ENCODE measurements at regions not wholly inside any gene's neighbourhood (a gene's known extent, or its start where the extent isn't known, plus 50 kb on each side); places are given as distances from the start of the nearest gene placed in this dataset.

DNA sequence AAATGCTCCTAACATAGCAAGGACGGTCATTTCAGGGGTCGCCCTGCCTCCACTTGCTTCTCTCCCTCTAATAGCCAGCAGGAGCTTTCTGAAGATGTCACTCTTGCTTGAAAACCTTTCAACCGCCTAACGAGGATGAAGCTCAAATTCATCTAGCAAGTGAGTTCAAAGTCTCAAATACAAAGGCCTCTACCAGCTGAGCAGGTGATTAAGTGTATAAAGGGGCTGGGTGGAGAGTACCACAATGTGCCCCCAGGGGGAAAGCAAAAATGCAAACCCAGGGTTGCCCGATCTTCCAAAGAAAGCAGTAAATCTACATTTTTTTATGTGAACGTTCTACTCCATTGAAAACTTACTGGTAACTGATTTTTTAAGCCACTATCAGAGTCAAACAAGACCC, 50.4 kb upstream of the GRIP2 start:
- DNase-seq (ENCODE audit: low spot score), result no peak

DNA sequence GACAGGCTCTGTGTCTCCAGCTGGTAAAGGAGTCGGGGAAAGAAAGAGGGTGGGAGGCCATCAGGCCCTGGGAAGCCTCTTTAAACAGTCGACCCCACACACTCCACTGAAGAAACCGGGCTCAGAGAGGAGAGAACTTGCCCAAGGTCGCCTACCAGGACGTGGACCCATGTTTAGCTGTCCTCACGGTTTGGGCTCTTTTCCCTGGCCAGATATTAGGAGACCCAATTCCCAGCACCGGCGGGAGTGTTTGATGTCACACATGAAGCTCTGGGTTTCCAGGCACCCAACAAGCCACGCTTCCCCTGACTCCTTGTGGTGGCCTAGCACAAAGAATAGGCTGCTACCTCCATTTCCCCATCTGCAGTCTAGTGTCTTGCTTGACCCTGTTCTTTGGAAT, 52.2 kb upstream of the GRIP2 start:
- no peak for DNase-seq (ENCODE audit: low spot score)

DNA sequence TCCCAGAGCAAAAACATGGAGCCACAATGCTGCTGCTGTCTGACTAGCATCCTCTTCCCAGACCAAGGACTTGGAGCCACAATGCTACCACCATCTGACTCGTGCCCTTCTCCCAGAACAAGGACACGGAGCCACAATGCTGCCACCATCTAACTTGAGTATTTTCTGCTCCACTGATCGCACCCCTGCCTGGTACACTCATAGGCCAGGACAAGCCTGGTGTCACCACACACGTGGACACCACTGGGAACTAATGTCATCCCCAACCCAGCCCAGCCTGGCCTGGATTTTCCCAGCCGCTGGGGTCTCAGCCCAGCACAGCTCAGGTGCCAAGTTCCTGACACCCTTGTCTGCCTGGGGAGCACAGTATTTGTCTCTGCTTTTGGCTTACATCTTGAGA, 52.7 kb upstream of the GRIP2 start:
- no peak for DNase-seq (ENCODE audit: low spot score)

DNA sequence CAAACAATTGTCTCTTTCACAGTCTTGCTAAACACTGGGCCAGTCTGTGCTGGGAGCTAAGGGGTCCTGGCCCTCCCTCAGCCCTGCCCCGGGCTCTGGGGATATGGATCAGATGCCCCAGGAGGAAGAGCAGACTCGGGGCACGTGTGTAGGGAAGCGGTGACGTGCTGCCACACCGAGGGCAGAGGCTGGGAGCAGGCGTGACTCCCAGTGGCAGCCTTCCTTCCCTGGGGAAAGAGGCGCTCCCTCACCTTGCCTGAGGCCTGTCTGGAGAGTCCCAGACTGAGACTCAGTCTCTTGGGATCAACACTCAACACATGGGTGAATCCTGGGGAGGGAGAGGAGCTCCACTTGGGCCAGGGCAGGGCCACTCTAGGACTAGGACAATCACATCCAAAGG, 54.1 kb upstream of the GRIP2 start:
- DNase-seq (ENCODE audit: low spot score), result no peak

DNA sequence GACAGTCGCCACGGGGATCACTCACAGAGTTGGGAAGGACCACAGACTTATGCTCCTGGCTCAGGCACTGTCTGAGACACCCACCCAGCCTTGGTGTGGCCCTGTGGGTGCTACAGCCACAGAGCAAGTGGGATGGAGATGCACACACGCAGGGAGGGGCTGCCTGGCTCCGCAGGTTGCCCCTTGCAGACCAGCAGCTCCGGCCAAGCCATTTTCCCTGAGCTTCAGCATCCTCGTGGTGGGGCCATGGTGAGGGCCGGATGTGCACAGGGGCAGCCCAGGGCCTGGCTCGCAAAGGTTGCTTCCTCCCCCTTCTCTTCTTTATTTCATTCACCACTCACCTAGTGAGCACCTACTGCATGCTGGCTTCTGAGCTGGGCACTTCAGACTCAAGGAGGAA, 55.4 kb upstream of the GRIP2 start:
- no peak for DNase-seq (ENCODE audit: low spot score)

DNA sequence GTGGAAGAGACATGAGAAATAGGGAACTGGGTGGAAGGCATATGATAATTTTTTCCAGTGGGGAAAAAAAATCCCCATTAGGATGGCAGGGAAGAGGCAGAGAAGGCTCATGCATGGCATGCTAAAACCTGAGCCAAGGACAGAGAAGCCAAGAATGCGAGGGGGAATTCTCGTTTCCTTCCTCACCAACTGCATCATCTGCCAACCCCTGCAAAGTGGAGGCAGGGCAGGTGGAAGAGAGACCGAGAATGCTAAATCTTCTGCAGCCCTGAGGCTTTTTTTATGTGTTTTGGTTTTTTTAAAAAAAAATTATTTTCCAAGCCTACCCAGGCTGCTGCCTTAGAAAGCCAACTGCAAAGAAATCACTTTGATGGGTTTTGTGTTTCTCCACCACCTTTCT, 54.3 kb upstream of the CCDC174 start:
- DNase-seq (ENCODE audit: low spot score), result no peak

DNA sequence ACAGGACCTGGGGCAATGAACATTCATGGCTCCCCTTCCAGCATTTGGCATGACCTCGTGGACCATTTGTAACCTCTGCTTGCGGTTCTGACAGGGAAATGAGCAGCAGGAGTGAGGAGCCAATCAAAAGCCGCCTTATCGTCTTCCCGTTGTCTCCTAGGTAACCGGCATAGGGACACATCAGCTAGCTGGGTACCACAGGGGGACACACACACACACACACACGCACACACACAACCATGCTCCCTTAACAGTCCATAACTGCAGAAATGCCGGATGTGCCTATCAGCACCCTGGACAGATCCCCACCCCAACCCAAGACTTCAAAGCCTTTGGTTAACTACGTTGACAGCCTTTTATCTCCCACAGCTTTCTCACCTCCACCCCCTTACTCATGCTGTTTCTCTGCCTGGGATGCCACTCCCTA, 53.4 kb upstream of the CCDC174 start:
- DNase-seq (ENCODE audit: low spot score), result peak; percentile 58

DNA sequence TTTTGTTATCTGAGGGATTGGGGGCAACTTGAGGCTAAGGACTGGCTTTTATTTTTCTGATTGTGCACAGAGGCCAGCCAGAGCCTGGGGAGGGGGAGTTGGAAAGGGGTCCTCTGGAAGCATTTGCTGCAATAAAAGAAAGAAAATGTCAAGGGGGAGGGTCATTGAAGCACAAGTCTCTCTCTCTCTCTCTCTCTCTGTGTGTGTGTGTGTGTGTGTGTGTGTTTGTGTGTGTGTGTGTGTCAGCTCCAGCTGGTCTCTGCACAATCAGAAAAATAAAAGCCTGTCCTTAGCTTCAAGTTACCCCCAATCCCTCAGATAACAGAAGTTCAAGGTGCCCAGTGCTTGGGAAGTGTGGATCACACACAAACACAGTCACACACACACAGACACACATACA, 52.1 kb upstream of the CCDC174 start:
- no peak for DNase-seq (ENCODE audit: low spot score)

DNA sequence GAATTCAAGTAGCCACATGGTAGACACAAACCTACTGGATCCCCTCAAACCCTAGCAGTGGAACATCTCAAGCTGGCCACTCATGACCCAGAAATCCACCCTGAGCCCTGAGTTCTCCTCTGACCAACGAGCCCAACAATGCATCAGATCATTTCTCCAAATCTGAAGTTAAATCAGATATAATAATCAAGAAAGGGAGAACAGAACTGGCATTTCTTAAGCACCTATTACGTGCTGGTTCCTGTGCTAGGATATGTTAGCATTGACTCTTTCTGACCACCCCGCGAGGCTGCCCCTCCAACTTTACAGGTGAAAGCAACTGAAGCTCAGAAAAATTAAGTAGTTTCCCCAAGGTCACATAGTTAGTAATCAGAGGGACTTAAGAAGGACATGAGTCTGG, 51.5 kb upstream of the CCDC174 start:
- DNase-seq (ENCODE audit: low spot score), result no peak

DNA sequence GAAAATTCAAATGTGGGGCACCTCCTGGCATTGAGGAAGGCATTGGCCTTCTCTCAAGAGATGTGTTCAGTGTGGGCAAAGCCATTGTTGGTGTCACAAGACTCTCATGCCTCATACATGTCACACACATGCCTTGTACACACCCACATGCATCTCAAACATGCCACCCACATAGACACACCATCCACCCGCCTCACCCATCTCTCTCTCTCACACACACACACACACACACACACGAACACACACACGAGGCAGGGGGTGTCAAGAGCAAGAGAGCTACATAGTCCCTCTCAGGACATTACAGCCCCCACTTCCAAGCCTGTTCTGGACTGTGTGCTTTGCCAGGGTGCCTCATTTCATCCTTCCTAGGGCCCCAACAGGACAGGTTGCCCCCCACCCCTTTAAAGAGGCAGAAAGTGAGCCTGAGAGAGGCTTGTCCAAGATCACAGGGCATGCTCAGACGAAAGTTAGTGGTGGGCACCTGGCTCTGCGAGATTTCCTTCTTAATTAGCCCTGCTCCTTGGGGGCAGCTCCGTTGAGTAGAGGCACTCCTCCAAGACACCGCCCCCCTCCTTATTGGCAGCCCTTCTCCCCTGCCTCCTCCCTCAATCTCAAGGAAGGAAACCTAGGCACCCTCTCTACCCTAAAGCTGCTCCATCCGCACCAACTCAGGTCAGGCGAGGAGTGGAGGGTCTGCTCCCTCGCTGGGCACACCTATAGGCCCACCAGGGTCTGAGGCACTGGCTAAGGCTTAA, 50.5 kb upstream of the CCDC174 start:
- DNase-seq (ENCODE audit: low spot score), result no peak

DNA sequence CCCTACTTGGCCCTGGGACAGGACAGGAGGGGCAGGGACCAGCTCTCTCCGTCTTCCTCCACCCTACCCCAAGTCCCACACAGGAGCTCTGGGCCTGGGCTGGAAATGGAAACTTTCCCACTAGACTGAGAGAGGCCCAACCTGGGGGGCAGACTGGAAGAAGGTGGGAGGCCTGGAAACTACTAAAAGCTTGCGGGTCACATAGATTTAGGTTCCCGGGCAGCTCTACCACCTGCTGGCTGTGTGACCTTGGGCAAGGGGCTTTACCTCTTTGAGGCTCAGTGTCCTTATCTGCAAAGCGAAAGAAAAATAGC, 49.9 kb upstream of the CCDC174 start:
- DNase-seq (ENCODE audit: low spot score), result no peak

Data from hepatic stellate cell (primary cell).